Hepatocyte (in vitro differentiated cells): ENCODE measurements at regions not wholly inside any gene's neighbourhood (a gene's known extent, or its start where the extent isn't known, plus 50 kb on each side); places are given as distances from the start of the nearest gene placed in this dataset.

Experiments used
- CTCF ChIP-seq: fragments of 200-600 bp; sonication (generic); IDR thresholded peaks from 2 replicates; pipeline ENCODE4 v1.5.1; 2016; ENCODE audit warnings: antibody characterized with exemption, mild to moderate bottlenecking; ENCODE audit not compliant: poor library complexity
- EZH2 ChIP-seq: fragments of 200-600 bp; sonication (generic); IDR thresholded peaks from 2 replicates; pipeline ENCODE4 v1.6.1; 2016; ENCODE audit warnings: antibody characterized with exemption, mild to moderate bottlenecking, borderline replicate concordance
- EZH2phosphoT487 ChIP-seq: fragments of 200-600 bp; sonication (generic); IDR thresholded peaks from one replicate; pipeline ENCODE4 v1.6.1; 2018; ENCODE audit warnings: antibody characterized with exemption, mild to moderate bottlenecking, low read depth, moderate library complexity; ENCODE audit not compliant: unreplicated experiment, severe bottlenecking

- TF ChIP-seq EZH2phosphoT487 (no peak), EZH2 (no peak), CTCF (no peak)
These were observed 491.8 kb upstream of the TBL1XR1 start for GRCh38 chr3:177689077-177689476.
